OCI-LY7 (cell line): ENCODE measurements at regions not wholly inside any gene's neighbourhood (a gene's known extent, or its start where the extent isn't known, plus 50 kb on each side); places are given as distances from the start of the nearest gene placed in this dataset.
A peak's percentile ranks its signal among the peaks of the same experiment; 100 is the strongest.

Source experiments
- BruUV-seq: library from RNA; stranded (reverse); fragments of 400-500 nt; replicated peaks from 2 replicates; lab custom pipeline; 2021; lab: Mats Ljungman, UMichigan
- CTCF ChIA-PET: fragments of 300-600 bp; sonication (Branson Sonifier 250); formaldehyde crosslinking; loops from one replicate; lab custom pipeline; 2022; ENCODE audit warnings: antibody characterized with exemption; ENCODE audit not compliant: unreplicated experiment; lab: Charles Lee
- POLR2A ChIA-PET: fragments of 300-600 bp; sonication (Branson Sonifier 250); formaldehyde crosslinking; loops from one replicate; lab custom pipeline; 2022; ENCODE audit warnings: antibody characterized with exemption; lab: Charles Lee
- DNase-seq: peaks from one replicate; pipeline ENCODE4 v3.0.0-alpha.2; 2015; ENCODE audit warnings: low spot score
- H2AFZ ChIP-seq: fragments of 200-600 bp; sonication (generic), shearing (Covaris generic); 2 replicates; pipeline ENCODE4 v1.6.1; 2014; ENCODE audit warnings: mild to moderate bottlenecking, antibody characterized with exemption, low read length, moderate library complexity
- H3K27ac ChIP-seq: fragments of 200-600 bp; sonication (generic); 2 replicates; pipeline ENCODE4 v1.5.1; 2014; ENCODE audit warnings: mixed run types, low read depth, mild to moderate bottlenecking, moderate library complexity, low read length, inconsistent platforms; ENCODE audit not compliant: poor library complexity, severe bottlenecking
- H3K36me3 ChIP-seq: fragments of 200-600 bp; sonication (generic); 2 replicates; pipeline ENCODE4 v1.6.1; 2014; ENCODE audit warnings: mild to moderate bottlenecking, antibody characterized with exemption, low read length, moderate library complexity, mixed read lengths; ENCODE audit not compliant: insufficient read depth
- H3K4me1 ChIP-seq: fragments of 200-600 bp; sonication (generic); 2 replicates; pipeline ENCODE4 v1.5.1; 2014; ENCODE audit warnings: mild to moderate bottlenecking, low read length; ENCODE audit not compliant: insufficient read depth, poor library complexity, severe bottlenecking
- H3K4me2 ChIP-seq: fragments of 200-600 bp; sonication (generic); 2 replicates; pipeline ENCODE4 v1.6.1; 2014; ENCODE audit warnings: mild to moderate bottlenecking, low read length
- H3K4me3 ChIP-seq: fragments of 200-600 bp; sonication (generic); 2 replicates; pipeline ENCODE4 v1.5.1; 2014; ENCODE audit warnings: mild to moderate bottlenecking, low read depth, low read length; ENCODE audit not compliant: poor library complexity, severe bottlenecking
- H3K79me2 ChIP-seq: fragments of 200-600 bp; sonication (generic); 2 replicates; pipeline ENCODE4 v1.6.1; 2016; ENCODE audit warnings: low read depth, mild to moderate bottlenecking, low read length, moderate library complexity, mixed read lengths; ENCODE audit not compliant: insufficient read depth
- H3K9me2 ChIP-seq: fragments of 200-600 bp; sonication (generic); 2 replicates; pipeline ENCODE4 v1.6.1; 2016; ENCODE audit warnings: mild to moderate bottlenecking, low read length, mixed read lengths; ENCODE audit not compliant: insufficient read depth
- H3K9me3 ChIP-seq: fragments of 200-600 bp; sonication (generic); 2 replicates; pipeline ENCODE4 v1.6.1; 2014; ENCODE audit warnings: mild to moderate bottlenecking, mixed run types, low read length, mixed read lengths
- H4K20me1 ChIP-seq: fragments of 200-600 bp; sonication (generic); 2 replicates; pipeline ENCODE4 v1.6.1; 2014; ENCODE audit warnings: mild to moderate bottlenecking, antibody characterized with exemption, low read length, moderate library complexity, mixed read lengths; ENCODE audit not compliant: insufficient read depth
- CTCF ChIP-seq: fragments of 200-600 bp; sonication (generic); conservative IDR thresholded peaks from 2 replicates; pipeline ENCODE4 v1.5.1; 2014; ENCODE audit warnings: mild to moderate bottlenecking, antibody characterized with exemption, low read length, moderate library complexity, mixed read lengths
- EZH2phosphoT487 ChIP-seq: fragments of 200-600 bp; sonication (generic); IDR thresholded peaks from 2 replicates; pipeline ENCODE4 v1.6.1; 2018; ENCODE audit warnings: low read depth, borderline replicate concordance, mild to moderate bottlenecking, mixed run types, antibody characterized with exemption, low read length, moderate library complexity, mixed read lengths
- intact Hi-C: fragments of 100-400 bp; cut with micrococcal nuclease; formaldehyde crosslinking; loops from one replicate; pipeline ENCODE4 v1.10.0; 2022; ENCODE audit not compliant: unreplicated experiment

GRCh38 chr2:7881466-7881865 is 800.4 kb upstream of the ID2 start:
- CTCF ChIA-PET = no interaction called here
- no peak overlapping the region for H3K27ac ChIP-seq
- POLR2A ChIA-PET = interaction anchor here (1.0 to 2.4 kb wide), 2 partner anchors 16 to 24 kb away, joined by 3 to 5 read pairs; no protein-coding TSS in a partner anchor
- H3K9me3 ChIP-seq = no peaks in the 10 kb centered on the region
- no TSS peak for BruUV-seq
- H3K79me2 ChIP-seq = no peaks in the 10 kb centered on the region
- no peaks in the 10 kb centered on the region for H4K20me1 ChIP-seq
- no peak for TF ChIP-seq EZH2phosphoT487
- TF ChIP-seq CTCF = no peak
- H3K4me3 ChIP-seq = no peak overlapping the region
- peak; percentile 42 for DNase-seq
- no peaks in the 10 kb centered on the region for H3K9me2 ChIP-seq
- H3K4me2 ChIP-seq = no peak overlapping the region
- no peaks in the 10 kb centered on the region for H3K36me3 ChIP-seq
- H2AFZ ChIP-seq = peak overlapping the region; percentile 25; the same call in 1 of the 2 replicates
- peaks cover 8% of the 10 kb centered on the region for H3K4me1 ChIP-seq
- intact Hi-C loops = no loop called here

DNA sequence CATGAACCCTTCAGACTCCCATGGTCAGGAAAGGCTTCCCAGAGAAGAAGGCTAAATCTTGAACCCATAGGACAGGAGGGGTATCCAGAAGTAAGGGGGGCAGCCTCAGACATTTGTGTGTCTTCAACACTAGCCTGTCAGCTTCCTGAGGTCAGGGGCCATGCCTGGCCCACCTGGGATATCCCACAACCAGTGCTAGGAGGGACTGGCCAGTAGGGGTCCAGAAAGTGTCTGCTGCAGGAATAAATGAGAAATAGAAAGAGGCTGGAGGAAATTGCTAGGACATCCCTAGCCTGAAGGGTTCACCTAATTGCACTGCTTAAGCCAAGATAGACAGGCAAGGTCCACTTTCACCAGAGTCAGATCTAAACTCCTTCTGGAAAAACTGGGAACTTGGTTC is 799.6 kb upstream of the ID2 start:
- Histone ChIP-seq H3K4me3 (no peak overlapping the region), H4K20me1 (no peaks in the 10 kb centered on the region), H2AFZ (no peak overlapping the region), H3K27ac (no peak overlapping the region), H3K9me3 (no peaks in the 10 kb centered on the region), H3K9me2 (no peaks in the 10 kb centered on the region), H3K4me2 (no peak overlapping the region), H3K4me1 (peaks cover 8% of the 10 kb centered on the region), H3K36me3 (no peaks in the 10 kb centered on the region), H3K79me2 (no peaks in the 10 kb centered on the region)
- POLR2A ChIA-PET = interaction anchor here (1.0 to 2.4 kb wide), 2 partner anchors 15 to 23 kb away, joined by 3 to 5 read pairs; no protein-coding TSS in a partner anchor
- no TSS peak for BruUV-seq
- no peak for DNase-seq
- no peak for TF ChIP-seq EZH2phosphoT487
- no peak for TF ChIP-seq CTCF
- CTCF ChIA-PET = no interaction called here
- intact Hi-C loops = no loop called here

- CTCF ChIA-PET = interaction anchor here (0.6 kb wide), 1 partner anchor 778 kb away, joined by 7 read pairs; no protein-coding TSS in a partner anchor
- H3K36me3 ChIP-seq = no peaks in the 10 kb centered on the region
- H3K4me1 ChIP-seq = peaks cover 14% of the 10 kb centered on the region
- H3K79me2 ChIP-seq = no peaks in the 10 kb centered on the region
- POLR2A ChIA-PET = interaction anchor here (0.6 to 1.2 kb wide), 4 partner anchors 16 to 771 kb away, joined by 3 to 5 read pairs (median 4); no protein-coding TSS in a partner anchor
- H3K27ac ChIP-seq = no peak overlapping the region
- H2AFZ ChIP-seq = no peak overlapping the region
- no peaks in the 10 kb centered on the region for H4K20me1 ChIP-seq
- TF ChIP-seq EZH2phosphoT487 (no peak), CTCF (no peak)
- no TSS peak for BruUV-seq
- intact Hi-C loops = no loop called here
- H3K4me3 ChIP-seq = no peak overlapping the region
- DNase-seq = no peak
- H3K4me2 ChIP-seq = no peak overlapping the region
- H3K9me3 ChIP-seq = no peaks in the 10 kb centered on the region
- H3K9me2 ChIP-seq = no peaks in the 10 kb centered on the region
Measured at GRCh38 chr2:7884338-7884737, 797.5 kb upstream of the ID2 start.
